ENCODE measurements at regions not wholly inside any gene's neighbourhood (a gene's known extent, or its start where the extent isn't known, plus 50 kb on each side); places are given as distances from the start of the nearest gene placed in this dataset.

GRCh38 chr12:58640314-58640713 lies 280.0 kb downstream of the LRIG3 start:
- TF ChIP-seq CTCF (IDR thresholded peaks at IDR 0.05; ENCODE audit: low read depth, low read length, poor library complexity, severe bottlenecking) (no peak), EZH2phosphoT487 (IDR thresholded peaks at IDR 0.05; ENCODE audit: borderline replicate concordance, low read length) (no peak)

Measured in DOHH2 (cell line).